ENCODE measurements at regions not wholly inside any gene's neighbourhood (a gene's known extent, or its start where the extent isn't known, plus 50 kb on each side); places are given as distances from the start of the nearest gene placed in this dataset.

- TF ChIP-seq NFRKB (IDR thresholded peaks at IDR 0.05) (no peak), LEF1 (IDR thresholded peaks at IDR 0.05; ENCODE audit: borderline replicate concordance) (no peak), FOXA1 (IDR thresholded peaks at IDR 0.05) (no peak), BHLHE40 (IDR thresholded peaks at IDR 0.05; ENCODE audit: borderline replicate concordance) (no peak), FOXK2 (IDR thresholded peaks at IDR 0.05) (no peak)
Observed at GRCh38 chr14:38808734-38809455, 294.1 kb downstream of the SEC23A start.
